ENCODE measurements at regions not wholly inside any gene's neighbourhood (a gene's known extent, or its start where the extent isn't known, plus 50 kb on each side); places are given as distances from the start of the nearest gene placed in this dataset.

GRCh38 chr12:67431411-67432020 lies 162.4 kb downstream of the CAND1 start (continued):
- TF ChIP-seq, protein P1, sequence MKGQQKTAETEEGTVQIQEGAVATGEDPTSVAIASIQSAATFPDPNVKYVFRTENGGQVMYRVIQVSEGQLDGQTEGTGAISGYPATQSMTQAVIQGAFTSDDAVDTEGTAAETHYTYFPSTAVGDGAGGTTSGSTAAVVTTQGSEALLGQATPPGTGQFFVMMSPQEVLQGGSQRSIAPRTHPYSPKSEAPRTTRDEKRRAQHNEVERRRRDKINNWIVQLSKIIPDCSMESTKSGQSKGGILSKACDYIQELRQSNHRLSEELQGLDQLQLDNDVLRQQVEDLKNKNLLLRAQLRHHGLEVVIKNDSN (IDR thresholded peaks at IDR 0.05; ENCODE audit: borderline replicate concordance, extremely low read length, insufficient read depth, low read depth, low read length), result no peak
- TF ChIP-seq ZNF207 (IDR thresholded peaks at IDR 0.05; ENCODE audit: borderline replicate concordance) (no peak), SPI1 (IDR thresholded peaks at IDR 0.05; ENCODE audit: borderline replicate concordance, insufficient read depth, low read depth, low read length) (no peak)

GRCh38 chr12:67433385-67434175 lies 164.4 kb downstream of the CAND1 start:
- Histone ChIP-seq H3K27ac (ENCODE audit: control insufficient read depth, insufficient read depth) (no peak overlapping the region), H2AFZ (ENCODE audit: control insufficient read depth, low read depth, low read length) (no peak overlapping the region), H3K4me2 (ENCODE audit: control insufficient read depth, insufficient read depth) (no peak overlapping the region), H3K79me2 (ENCODE audit: control insufficient read depth, insufficient read depth, low read length) (no peaks in the 10 kb centered on the region), H4K20me1 (ENCODE audit: control insufficient read depth, insufficient read depth) (no peaks in the 10 kb centered on the region), H3K4me3 (no peak overlapping the region), H3K4me1 (ENCODE audit: control insufficient read depth, insufficient read depth, low read length) (peaks cover 5% of the 10 kb centered on the region), H3K27me3 (replicated peaks in 1 of 2; ENCODE audit: control insufficient read depth in 2 of 2, insufficient read depth in 2 of 2, low read length in 1 of 2) (no peaks in the 10 kb centered on the region; a peak in 1 of 4 replicates), H3K9me3 (replicated peaks; ENCODE audit: control insufficient read depth, insufficient read depth, low read length) (peaks cover 1% of the 10 kb centered on the region; the same call in 2 of the 3 replicates), H3K9ac (ENCODE audit: control insufficient read depth, insufficient read depth, low read length) (no peak overlapping the region), H3K36me3 (ENCODE audit: control insufficient read depth in 2 of 2, insufficient read depth in 2 of 2, low read length in 1 of 2) (no peaks in the 10 kb centered on the region)
- TF ChIP-seq ZNF24 (IDR thresholded peaks at IDR 0.05), result no peak
- TF ChIP-seq NFYB (IDR thresholded peaks at IDR 0.05; ENCODE audit: insufficient read depth, low read depth, low read length), result 0 out of 2 replicates have a peak, but pooled peaks have one; percentile 32
- ChIA-PET POLR2A (no interaction called here), RAD21 (ENCODE audit: unreplicated experiment) (no interaction called here), CTCF (interaction anchor here (0.7 kb wide), 1 partner anchor 28 kb away, joined by 3 read pairs; no protein-coding TSS in a partner anchor), SMC1A (ENCODE audit: uncharacterized antibody, unreplicated experiment) (no interaction called here)
- in situ Hi-C loops (cut with MboI), result no loop called here
- DNase-seq (ENCODE audit: low read depth, low spot score) (no peak), ATAC-seq (peak; percentile 53), FAIRE-seq (peak; percentile 27)
- BruUV-seq (replicated peaks), result no TSS peak
- WGBS (ENCODE audit: insufficient coverage, insufficient replicate concordance, low lambda C conversion rate, missing lambda C conversion rate), result 74% methylated on average over 6 of the region's 6 CpGs
- intact Hi-C loops (cut with micrococcal nuclease; ENCODE audit: unreplicated experiment), result no loop called here

All from GM12878 (cell line).